Suppressor macrophage (primary cell): ENCODE measurements at regions not wholly inside any gene's neighbourhood (a gene's known extent, or its start where the extent isn't known, plus 50 kb on each side); places are given as distances from the start of the nearest gene placed in this dataset.

Experiments used
- DNase-seq, 4 experiments: peaks; one replicate each; pipeline ENCODE4 v3.0.0-alpha.2; 2020 to 2022

DNA sequence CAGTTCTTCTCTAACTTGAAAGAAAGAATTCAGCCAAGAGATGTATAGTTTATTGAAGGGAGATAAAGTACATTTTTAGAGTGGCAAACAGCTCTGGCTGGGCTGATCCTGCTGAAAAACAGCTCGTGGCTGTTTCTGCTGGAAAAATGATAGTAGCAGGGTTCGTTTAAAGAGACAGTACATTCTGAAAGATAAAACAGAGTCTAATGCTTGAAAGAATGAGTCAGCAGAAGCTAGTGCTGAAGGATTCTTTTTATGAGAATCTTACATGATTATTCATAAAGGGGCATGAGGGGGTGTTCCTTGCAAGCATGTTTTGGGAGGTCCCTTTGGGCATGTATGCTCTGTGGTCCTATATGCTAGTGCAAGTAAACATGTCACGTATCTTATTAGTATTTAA, 790.0 kb downstream of the PCDH18 start:
- DNase-seq, result no peak

- DNase-seq, result no peak
Observed at GRCh38 chr4:136741468-136741867, 790.8 kb downstream of the PCDH18 start.

- DNase-seq, result no peak
Observed at GRCh38 chr4:136740326-136740725, 792.0 kb downstream of the PCDH18 start.

GRCh38 chr4:136737066-136737465, 795.2 kb downstream of the PCDH18 start:
- no peak for DNase-seq

GRCh38 chr4:136731025-136731424, 801.3 kb downstream of the PCDH18 start:
- DNase-seq, result no peak

GRCh38 chr4:136725286-136726081, 806.8 kb downstream of the PCDH18 start:
- no peak for DNase-seq

DNA sequence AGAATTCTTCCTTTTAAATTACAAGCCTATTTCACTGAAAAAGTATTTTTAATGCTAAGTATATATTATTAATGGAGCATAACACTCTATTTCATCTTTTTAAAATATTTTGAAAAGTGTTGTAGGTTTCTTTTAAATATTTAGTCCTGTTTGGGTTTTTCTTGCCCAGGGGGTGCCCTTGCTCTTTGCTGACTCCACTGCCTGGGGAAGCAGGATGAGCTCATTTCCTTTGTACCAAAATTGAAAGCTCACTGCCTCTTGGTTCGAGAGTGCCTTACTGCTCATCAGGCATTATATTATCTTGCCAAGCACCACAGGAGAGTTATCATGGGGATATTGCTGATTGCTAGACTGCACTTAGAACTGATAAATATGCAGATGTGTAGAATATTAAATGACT, 819.2 kb downstream of the PCDH18 start:
- no peak for DNase-seq

- DNase-seq, result no peak
Observed at GRCh38 chr4:136709897-136710296, 822.4 kb downstream of the PCDH18 start.

GRCh38 chr4:136706942-136707341, 825.4 kb downstream of the PCDH18 start:
- no peak for DNase-seq

DNA sequence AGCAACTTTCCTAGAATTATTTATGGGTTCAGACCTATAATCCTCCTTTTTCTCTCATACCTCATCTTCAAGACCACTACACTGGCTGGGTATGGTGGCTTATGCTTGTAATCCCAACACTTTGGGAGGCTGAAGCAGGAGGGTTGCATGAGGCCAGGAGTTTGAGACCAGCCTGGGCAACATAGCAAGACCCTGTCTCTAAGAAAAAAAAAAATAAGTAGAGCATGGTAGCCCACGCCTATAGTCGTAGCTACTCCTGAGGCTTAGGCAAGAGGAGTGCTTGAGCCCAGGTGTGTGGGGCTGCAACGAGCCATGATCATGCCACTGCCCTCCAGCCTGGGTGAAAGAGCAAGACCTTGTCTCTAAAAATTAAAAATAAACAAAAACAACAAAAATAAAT, 832.4 kb downstream of the PCDH18 start:
- no peak for DNase-seq

DNA sequence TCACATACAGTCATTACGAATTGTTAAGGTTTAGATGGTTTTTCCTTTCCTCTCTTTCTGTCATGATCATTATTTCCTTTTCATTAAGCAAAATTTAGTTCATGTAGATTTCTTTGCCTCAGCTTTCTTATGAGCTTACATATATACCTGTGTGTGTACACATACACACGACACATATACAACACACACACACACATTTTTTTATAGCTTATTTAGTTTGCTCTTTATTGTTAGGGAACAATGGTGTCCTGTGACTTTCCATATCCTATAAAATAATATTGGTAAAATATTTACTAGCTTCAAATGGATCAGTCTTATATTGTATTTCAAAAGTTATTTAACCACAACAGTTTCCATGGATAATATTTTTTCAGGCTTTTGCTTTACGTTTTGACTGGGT, 840.7 kb downstream of the PCDH18 start:
- DNase-seq, result no peak

GRCh38 chr4:136690360-136690759, 841.9 kb downstream of the PCDH18 start:
- no peak for DNase-seq

DNA sequence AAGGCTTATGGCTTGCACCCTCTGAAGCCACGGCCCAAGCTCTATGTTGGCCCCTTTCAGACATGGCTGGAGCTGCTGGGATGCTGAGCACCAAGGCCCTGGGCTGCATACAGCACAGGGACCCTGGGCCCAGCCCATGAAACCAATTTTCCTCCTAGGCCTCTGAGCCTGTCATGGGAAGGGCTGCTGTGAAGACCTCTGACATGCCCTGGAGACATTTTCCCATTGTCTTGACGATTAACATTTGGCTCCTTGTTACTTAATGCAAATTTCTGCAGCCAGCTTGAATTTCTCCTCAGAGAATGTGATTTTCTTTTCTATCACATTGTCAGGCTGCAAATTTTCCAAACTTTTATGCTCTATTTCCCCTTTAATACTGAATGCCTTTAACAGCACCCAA, 844.7 kb downstream of the PCDH18 start:
- no peak for DNase-seq

DNA sequence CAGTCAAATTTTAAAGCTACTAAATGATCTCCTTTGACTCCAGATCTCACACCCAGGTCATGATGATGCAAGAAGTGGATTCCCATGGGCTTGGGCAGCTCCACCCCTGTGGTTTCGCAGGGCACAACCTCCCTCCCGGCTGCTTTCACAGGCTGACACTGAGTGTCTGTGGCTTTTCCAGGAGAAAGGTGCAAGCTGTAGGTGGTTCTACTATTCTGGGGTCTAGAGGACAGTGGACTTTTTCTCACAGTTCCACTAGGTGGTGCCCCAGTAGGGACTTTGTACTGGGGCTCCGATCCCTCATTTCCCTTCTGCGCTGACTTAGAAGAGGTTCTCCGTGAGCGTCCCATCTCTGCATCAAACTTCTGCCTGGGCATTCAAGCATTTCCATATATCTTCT, 845.2 kb downstream of the PCDH18 start:
- no peak for DNase-seq

DNA sequence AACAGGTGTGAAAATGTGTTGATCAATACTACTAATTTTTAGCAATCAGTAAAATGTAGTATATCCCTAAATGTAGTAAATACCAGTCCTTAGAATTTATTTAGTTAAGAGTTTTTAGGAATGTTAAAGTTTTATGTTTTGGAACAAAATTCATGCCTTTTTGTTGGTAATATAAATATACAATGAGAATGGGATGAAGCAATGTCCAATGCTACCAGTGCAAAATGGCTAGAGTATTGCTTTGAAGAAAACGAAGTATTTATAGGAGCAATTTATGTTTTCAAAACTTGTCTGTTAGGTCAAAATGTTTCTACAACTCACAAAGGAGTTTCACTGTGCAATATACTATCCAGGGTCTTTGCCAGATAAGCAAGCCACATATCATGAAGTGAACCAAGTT, 851.5 kb downstream of the PCDH18 start:
- no peak for DNase-seq

GRCh38 chr4:136680271-136680670, 852.0 kb downstream of the PCDH18 start:
- no peak for DNase-seq

GRCh38 chr4:136670265-136670664, 862.0 kb downstream of the PCDH18 start:
- no peak for DNase-seq

DNA sequence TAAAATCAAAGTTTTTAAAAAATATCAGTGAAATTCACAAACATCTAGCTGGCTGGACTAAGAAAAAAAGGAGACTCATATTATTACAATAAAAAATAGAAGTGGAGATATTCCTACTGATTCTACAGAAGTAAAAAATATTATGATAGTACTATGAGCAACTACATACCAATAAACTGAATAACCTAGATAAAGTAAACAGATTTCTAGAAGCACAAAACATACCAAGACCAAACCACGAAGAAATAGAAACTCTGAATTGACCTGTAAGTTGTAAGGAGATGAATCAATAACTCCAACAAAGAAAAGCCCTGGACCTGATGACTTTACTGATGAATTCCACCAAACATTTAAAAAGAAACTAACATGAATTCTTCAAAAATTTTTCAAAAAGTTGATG, 867.3 kb downstream of the PCDH18 start:
- no peak for DNase-seq

DNA sequence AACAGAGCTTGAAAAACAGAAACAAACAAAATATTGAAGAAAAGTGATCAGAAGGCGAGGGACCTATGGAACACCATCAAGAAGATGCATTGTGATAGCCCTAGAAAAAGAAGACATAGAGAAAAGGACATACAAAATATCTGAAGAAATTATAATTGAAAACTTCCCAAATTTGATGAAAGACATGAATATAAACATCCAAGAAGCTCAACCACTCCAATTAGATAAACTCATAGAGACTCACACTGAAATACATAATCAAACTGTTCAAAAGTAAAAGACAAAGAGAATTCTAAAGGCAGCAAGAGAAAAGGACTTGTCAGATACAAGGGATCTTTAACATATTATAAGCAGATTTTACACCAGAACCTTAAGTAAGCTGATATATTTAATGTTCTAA, 869.8 kb downstream of the PCDH18 start:
- DNase-seq, result no peak

DNA sequence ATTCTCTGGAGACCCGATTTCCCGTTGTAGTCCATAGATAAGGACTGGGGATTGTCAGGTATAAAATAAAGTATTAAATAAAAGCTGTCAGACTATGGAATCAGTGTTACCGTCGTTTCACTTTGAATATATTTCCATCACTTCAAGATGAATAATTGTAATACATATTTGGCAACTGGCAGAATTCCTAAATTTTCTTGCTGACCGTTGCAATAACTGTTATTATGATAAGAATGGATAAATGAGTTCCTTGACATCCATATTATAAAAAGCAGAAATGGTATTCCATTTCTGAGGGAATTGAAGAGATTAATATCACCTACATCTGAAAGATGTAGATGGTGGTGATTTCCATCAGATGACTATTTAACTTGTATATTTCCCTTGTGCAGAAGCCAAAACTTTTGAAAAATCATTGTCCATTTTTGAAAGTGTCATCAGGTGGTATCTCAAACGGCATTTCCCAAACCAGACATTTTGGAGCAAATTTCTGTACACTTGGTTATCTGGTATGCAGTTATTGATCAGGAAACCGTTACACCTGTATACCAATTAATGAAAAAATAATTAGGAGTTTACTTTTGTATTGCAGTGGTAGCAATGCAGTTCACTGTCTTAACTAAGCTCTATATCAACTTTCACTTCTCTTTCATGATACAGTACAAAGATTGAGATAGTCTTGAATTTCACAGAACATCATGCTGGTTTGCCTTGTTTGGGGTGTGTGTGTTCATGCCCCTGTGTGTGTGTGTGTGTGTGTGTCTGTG, 878.5 kb downstream of the PCDH18 start:
- no peak for DNase-seq

GRCh38 chr4:136651932-136652331, 880.4 kb downstream of the PCDH18 start:
- DNase-seq, result no peak

DNA sequence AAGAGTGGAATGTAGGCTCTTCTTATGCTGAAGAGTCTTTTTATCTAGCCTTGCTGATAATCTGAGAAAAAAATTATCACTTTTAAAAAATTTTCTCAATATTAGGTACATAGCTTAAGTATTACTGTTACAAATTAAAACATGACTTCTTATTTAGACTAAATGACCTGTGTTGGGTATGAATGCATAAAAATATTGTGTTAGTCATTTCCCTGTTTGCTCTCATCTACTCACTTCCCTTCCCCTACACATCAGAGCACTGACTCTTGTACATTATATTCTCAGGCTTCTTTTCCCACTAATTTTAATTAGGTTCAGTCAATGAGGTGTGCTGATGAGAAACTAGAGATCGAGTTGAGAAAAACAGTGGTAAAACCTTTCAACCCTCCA, 881.0 kb downstream of the PCDH18 start:
- no peak for DNase-seq

DNA sequence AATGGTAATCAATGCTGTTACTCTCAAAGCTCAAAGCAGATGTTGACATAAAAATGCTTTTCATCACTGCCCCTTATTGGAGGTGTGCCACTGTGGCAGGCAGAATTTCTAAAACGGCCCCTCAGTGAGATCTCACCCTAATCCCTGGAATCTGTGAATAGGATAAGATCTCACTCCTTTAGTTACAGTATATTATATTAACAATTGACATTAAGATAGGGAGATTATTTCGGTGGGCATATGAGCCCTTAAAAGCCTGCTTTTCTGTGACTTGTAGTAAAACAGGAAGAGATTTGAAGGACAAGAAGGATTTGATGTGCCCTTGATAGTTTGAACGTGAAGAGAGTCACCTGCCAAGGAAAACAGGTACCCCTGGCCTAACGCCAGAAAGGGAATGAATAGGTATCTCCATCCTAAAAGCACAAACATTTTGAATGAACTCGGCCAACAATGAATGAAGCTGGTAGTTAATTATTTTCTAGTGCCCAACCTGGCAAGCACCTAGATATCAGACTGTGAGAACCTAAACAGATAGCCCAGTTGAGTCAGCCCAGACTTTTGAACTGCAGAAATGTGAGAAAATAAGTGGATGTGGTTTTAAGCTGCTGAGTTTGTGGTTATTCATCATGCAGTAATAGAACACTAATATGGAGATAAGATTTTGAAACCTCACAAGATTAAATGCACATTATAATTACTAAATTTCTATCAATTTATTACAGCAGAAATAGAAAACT, 881.6 kb downstream of the PCDH18 start:
- no peak for DNase-seq

GRCh38 chr4:136644279-136644678, 888.0 kb downstream of the PCDH18 start:
- DNase-seq, result no peak
